ENCODE measurements at regions not wholly inside any gene's neighbourhood (a gene's known extent, or its start where the extent isn't known, plus 50 kb on each side); places are given as distances from the start of the nearest gene placed in this dataset.

DNA sequence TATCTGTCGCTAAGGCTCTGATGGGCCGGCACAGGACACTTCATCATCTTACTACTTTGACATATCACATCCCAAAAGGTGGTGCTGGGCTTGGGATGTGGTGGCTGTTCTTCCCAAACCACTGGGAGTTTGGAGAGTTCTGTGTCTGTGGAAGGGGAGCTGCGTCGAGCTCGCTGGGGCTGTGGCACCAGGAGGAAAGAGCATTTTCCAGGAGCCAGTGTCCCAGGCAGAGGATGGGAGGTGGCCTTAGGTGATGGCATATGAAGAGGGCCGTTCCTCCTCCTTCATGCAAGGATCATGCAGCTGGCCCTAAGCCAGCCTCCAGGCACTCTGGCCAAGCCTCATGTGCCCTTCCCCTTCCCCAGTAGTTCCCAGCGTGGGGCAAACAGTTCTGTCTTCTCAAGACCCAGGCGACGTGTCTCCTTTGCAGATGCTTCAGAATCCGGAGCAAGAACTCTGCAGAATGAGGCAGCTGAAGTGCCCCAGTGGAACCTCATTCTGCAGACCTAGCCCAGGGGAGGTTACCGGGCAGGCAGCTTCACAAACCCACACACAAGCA is 89.4 kb upstream of the TNRC6C start:
- DNase-seq, result no peak

DNA sequence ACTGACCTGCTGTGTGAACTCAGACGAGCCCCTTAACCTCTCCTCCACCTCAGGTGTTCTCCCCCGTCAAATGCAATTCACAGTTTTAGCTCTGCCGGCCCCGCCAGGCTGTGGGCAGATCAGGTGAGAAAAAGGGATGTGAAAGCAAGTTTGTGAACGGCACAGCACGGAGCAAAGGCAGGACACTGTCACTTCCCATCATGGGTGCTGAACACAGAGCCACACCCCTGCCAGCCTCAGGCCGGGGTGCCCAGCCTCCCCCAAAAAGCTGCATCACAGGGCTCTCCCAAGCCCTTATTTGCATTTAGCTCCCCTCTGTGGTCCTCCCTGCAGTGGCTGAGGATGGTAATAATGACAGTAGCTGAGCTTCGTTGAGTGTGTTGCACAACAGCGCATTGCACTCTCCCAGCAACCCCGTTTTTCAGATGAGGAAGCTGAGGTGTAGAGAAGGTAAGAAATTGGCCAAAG is 88.8 kb upstream of the TNRC6C start:
- no peak for DNase-seq

DNA sequence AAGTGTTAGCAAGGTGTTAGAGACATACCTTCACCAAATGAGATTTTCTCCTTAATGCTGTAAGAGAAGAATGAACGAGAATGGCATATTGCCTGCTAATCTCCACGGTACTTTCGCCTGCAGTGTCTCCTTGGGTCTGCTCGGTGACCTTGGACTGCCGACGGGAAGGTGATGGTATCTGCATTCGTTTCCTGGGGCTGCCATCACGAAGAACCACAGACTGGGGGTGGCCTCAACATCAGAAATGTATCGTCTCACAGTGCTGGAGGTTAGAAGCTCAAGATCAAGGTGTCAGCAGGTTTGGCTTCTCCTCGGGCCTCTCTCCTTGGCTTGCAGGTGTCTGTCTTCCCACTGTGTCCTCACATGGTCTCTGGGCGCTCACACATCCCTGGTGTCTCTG is 86.3 kb upstream of the TNRC6C start:
- no peak for DNase-seq

DNA sequence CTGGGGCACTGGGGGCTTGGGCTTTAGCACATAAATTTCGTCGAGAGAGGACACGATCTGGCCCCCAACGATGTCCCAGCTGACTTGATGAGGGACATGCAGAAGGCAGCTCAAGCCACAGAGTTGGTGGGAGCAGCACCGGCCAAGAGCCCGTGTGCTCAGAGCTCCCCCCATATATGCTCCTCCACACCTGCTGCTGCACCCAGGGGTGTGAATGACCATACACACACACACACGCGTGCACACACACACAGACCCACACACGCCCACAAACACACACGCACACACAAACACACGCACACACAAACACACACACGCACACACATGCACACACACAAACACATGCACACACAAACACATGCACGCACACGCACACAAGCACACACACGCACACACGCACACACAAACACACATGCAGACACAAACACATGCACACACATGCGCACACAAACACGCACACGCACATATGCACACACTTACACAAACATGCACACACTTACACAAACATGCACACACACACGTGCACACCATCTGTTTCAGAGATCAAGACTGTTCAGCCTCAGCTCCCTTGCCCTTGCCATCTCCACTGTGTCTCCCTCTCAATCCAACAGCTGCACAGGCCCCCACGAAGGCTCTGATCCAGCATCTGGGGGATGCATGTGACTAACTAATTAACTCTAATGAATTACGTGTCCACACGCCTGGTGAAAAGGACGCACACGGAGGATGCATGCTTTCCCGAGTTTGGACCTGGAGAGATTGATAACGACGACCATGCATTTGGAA is 85.6 kb upstream of the TNRC6C start:
- no peak for DNase-seq

DNA sequence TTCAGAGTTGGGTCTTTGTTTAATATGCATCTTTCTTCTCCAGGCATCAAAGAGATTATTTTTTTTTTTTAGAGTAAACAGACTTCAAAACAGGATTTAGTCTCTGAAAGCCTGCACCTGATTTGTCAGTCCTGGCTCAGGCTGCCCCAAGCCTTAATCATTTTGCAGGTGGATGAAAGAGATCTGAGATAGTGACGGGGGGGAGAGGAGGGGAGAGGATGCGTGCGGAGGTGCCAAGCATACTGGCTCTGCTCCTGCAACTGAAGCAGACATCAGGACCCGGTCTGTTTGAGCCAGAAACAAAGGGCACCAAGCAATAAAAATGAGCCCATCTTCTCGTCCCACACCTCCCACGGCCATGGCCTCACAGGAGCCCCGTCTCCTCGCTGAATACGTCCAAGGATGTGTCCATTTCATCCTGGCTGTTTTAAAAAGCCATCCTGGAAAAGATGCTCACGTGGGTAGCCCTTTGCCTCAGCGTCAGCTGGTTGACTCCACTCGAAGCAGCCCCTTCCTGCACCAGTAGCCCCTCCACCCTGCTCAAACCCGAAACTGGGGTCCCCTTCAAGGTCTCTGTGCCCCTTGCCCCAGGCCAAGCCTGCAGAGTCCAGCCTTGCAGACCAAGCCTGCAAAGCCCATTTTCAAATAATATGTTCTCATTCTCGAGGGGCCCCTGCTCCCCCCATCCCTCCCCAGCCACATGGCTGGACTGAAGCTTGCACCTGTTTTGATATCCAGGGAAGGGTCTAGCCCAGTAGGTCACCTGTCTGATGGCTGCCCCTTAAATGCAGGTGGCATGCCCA is 84.8 kb upstream of the TNRC6C start:
- DNase-seq, result no peak

DNA sequence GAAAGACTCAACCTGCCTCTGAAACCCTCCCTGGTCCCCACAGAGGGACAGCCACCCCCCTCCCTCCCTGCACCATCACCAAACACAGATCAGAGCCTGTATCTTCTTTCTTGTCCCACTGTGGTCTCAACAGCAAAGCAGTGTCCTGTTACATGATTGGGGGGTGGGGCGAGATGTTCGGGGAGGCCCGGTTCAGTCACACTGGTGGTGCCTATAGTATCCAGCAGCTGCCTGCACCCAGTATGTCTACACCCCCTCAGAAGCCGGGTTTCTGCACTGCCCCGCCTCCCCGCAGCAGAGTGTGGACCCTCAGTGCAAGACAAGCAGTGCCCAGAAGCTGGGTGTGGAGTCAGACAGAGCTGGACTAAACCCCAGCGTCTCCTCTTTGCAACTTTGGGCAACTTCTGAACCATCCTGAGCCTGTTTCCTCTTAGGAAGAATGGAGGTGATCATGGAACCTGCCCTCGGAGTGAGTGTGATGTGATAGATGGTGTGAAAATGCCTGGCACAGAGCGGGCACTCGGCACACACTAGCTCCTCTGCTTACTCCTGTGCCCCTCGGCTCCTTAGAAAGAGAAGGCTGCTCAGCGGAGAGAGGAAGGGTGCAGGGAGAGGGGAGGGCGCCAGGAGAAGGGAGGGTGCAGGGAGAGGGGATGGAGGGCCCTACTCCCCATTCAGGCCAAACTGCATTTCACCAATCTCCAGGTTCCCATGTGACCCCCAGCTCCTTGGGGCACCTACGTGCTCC is 84.0 kb upstream of the TNRC6C start:
- no peak for DNase-seq

DNA sequence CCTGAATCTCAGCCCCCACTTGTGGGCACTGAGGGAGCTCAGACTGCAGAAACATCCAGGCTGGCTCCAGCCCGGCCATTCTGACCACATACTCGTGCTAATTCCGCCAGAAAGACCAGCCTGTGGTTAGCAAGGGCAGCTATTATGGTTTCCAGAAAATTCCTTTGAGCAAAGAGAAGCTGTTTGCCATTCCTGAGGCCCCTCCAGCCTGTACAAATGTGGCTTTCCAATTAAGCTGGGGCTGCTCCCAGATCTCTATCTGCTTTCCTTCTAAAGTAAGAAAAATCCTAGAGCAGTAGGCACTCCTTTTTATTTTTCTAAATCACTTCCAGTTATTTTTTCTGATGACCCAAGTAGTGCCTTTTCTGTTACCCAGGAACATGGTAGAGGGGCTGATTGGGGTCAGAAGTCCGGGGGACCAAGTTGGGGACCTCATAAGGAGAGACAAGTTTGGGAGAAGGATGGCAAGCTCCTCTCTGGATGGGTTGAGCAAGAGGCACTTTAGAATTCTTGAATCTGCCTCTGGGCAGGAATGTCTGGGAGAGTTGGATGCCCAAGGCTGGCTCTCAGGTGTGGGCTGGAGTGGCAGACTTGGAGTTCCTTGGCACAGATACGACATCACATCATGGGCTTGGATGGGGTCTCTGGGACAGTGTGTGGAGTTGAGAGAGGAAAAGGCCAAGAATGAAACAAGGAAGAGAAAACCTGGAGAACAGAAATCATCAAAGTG is 83.3 kb upstream of the TNRC6C start:
- DNase-seq, result no peak

DNA sequence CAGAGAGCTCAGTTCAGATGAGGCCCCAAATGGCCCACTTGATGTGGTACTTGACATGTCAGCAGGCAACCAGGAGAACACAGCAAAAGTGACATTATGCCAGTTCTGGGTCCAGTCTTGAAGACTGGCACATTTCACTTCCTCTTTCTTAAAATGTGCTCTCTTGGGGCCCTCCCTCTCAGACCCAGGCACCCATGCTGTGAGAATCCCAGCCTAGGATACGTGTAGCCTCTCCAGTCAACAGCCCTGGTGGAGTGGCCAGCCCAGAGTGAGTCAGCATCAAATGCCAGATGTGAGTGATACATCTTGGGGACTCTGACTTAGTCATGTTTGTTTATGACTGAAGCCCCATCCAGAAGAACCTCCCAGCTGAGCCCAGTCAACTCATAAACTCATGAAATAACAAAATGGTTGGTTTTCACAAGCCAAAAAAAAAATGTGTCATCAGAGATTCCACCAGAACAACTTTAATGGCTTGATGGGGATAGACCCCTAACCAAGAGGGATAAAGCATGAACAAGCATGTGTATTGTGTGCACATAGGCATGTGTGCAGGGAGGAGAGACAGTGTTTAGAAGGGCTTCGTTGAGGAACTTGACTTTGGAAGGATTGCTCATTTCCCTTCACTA is 82.5 kb upstream of the TNRC6C start:
- peak; percentile 17 for DNase-seq

DNA sequence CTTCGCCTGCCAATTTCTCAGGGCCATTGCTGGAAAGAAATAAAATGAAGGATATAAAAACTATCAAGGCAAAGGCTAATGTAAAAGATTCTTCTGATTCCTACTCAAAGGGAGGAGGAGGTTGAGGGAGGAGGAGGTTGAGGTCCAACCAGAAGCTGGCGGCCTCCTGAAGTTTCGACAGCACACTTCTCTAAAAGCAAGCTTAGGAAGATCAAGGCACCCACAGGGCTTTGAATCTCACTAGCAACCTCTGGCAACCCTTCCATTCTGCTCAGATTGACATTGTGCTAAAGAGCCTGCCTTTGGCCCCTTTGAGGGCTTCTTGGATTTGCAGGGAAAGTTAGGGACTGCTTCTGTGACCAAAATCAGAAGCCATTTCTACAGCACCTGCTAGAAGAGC is 81.5 kb upstream of the TNRC6C start:
- DNase-seq, result no peak

DNA sequence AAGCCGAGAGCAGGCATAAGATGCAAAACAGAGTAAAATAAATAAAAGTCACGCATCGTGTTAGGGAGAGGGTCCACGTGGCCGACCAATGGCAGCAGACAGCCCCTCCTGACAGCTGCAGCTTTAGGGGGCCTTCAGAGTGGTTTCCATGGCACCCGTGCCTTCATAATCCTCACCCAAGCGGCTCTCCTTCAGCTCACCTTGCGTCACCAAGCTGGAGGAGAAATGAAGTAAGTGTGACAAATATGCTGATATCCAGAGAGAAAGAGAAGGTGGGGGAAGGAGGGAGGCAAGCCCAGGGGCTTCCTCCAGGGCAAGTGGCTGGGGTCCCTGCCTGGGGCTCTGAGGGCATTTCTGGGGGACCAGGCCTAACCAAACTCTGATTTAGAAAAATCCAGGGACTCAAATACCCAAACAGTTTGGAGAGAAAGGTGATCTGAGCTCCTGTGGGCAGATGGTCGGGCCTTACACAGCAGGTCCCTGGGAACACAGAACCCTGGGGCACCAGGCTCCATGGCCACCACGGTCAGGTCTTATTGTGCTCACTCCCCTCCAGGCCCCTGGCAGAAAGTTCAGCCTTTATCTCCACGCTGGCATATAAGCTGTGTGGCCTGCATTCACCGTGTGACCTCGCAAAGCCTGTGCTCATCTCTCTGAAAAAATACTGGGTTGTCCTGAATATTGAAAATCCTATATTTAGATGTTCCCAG is 80.7 kb upstream of the TNRC6C start:
- no peak for DNase-seq

DNA sequence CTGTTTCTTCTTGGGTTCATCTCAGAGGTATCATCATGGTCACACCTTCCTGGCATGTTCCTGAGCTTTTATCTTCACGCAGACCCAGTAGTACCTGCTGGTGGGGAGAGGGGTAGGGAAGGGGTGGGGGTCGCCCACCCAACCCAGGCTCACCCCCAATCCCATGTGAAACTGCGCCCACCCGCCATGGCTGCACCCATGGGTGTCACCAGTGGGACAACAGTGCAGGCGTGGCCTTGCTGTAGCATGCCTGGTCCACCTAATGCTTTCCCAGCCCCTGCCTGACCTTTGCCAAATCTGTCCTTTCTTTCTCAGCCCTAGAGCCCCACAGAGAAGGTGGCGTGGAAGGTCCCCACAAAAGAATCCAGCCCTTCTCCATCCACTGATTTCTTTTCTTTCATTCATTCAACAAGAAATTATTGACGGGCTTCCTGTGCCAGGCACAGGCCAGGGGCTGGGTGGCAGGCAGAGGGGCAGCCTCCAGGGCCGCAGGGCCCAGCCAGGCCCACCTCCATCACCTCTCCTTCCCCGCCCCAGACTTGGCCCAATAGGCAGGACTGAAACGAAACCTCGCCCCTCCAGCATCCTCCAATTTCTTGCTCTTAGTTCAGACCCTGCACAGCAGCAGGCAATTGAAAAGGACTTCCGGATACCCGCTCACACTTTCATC is 79.1 kb upstream of the TNRC6C start:
- no peak for DNase-seq

DNA sequence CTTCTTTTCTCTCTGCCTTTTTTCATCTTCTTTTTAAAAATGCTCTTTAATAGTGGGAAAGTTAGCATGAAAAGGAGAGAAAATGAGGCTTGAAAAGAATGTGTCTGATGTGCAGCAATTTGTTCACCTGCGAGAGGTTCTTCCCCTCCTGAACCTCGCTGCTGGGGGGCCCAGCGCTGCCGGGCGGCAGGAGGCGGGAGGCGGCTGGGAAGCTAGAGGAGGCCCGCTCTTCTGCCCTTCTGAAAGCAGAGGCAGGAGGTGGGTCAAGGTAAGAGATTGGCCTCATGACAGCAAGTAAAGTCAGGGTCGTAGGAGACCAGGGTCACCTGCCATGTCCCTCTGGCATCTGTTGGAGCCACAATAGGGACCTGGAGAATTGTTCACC is 78.6 kb upstream of the TNRC6C start:
- no peak for DNase-seq

DNA sequence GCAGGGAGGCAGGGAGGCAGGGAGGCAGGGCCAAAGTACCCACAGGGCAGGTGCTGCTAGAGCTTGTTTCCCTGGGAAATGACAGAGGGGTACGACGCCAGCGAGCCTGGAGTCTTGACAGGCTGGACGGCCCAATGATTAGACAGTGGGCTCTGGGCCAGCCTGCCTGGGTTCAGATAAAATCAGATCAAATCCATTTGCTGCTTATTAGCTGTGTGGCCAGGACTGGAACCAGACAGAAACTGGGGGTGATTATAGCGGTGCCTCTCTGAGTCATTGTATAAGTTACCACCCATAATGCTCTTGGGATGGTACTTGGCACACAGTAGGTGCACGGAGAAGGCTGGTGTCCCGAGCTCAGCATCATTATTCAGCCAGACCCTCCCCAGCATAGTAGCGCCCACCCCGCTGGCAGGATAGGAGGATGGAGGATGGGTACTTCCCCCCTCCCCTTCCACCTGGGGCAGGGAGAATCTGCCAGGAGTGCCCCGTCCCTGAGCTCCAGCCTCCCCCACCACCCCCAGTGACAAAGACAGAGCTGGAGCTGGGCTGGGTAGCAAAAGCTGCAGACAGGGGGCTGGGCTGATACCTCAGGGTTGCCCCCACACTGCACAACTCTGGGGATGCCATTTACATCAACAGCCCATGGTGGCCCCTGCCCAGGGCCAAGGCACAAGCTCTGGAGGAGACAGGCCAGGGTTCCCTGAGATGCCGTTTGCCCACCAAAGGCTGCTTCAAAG is 77.6 kb upstream of the TNRC6C start:
- no peak for DNase-seq

DNA sequence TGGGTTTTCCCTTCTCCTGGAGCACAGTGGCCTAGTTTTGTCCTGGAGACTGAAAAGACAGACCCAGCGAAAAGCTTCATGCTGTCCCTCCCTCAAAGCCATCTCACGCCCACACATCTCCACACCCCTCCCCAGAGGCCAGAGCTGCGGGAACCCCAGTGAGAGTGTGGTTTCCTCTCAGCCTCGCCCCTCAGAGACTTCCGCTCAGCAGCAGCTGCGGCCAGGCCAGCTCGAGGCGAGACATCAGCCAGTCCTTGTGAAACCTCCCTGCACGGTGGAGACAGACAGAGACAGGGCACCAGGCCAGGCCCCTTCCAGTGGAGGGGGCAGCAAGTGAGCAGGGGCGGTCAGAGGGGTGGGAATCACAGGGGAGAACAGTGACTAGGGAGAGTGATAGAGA is 77.0 kb upstream of the TNRC6C start:
- peak; percentile 90 for DNase-seq

DNA sequence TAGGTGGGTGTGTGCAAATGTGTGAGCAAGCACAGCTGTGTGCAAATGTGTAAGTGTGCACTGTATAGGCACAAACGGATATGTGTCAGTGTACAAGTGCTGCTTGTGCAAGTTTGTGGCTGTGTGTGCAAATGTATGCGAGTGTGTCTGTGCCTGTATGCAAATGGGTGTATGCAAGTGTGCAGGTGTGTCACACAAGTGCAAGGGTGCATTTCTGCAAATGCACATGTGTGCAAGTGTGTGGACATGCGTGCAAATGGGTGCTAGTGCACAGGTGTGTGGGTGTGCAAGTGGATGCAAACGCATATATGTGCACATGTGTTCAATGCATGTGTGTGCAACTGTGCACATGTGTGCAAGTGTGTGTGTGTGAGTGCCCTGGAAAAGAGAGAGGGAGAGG is 76.5 kb upstream of the TNRC6C start:
- no peak for DNase-seq

DNA sequence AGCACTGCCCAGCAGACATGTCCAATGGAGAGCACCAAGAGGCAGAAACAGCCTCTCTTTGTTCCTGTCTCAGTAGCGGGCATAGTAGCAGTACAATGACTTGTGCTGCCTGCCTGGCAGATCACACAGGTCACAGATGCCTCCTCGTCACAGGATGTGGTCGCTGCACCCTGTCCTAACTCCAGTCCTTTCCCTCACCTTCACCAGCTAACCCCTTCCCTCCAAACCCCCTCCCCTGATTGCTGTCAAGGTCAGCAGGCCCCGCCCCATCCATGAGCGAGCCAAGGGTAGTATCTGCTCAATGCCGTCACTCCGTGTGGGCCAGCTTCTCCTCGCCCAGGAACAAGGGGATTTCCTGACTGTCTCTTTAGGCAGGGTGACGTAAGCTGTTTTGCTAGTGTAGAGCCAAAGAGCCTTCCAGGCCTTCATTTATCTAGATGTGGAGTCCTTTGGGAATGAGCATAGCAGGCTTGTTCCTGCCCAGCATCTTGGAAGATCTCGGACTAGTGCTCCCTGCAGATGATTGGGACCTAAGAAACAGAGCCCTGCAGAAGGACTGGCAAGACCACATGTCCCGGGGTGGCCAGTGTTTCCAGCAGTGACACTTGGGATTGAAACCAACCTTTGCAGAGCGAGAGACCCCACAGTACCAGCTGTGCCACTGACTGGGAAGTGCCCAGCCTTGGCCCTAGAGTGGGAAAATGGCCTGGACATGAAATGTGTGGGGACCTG is 75.9 kb upstream of the TNRC6C start:
- peak; percentile 86 for DNase-seq

DNA sequence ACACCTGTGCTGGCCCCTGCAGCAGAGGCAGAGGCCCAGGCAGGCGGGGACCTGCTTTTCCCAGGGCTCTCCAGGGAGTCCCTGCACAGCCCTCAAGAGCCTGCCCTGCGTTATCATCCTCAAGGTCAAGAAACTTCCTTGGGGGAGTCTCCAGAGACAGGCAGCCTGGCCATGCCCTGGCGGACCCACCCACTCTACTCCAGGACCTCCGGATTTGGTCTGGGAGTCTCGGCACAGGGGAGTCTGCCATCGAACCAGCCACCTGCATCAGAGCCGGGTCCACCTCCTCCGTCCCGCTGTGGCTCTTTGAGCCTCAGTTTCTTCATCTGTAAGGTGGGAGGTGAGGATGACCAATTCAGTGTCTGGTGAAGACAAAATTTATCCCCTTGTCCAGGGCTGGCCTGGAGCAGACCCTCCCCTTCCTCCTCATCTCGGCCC is 75.3 kb upstream of the TNRC6C start:
- no peak for DNase-seq

DNA sequence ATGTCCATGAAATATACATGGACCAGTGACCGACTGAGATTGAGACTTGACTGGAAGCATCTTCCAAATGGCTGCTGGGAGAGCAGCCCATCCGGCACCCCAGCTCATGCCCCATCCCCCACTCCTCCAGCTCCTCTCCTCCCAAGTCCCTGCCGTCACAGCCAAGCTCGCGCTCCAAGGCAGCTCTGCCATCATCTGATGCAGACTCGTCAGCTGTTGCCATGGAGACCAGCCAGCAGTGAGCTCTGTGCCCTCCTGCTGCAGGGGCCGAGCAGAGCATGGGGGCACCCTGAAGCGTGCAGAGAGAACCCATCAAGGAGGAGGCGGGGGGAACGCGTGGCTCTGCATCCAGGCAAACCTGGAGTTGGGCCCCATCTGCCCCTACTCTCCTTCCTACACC is 74.5 kb upstream of the TNRC6C start:
- DNase-seq, result no peak

DNA sequence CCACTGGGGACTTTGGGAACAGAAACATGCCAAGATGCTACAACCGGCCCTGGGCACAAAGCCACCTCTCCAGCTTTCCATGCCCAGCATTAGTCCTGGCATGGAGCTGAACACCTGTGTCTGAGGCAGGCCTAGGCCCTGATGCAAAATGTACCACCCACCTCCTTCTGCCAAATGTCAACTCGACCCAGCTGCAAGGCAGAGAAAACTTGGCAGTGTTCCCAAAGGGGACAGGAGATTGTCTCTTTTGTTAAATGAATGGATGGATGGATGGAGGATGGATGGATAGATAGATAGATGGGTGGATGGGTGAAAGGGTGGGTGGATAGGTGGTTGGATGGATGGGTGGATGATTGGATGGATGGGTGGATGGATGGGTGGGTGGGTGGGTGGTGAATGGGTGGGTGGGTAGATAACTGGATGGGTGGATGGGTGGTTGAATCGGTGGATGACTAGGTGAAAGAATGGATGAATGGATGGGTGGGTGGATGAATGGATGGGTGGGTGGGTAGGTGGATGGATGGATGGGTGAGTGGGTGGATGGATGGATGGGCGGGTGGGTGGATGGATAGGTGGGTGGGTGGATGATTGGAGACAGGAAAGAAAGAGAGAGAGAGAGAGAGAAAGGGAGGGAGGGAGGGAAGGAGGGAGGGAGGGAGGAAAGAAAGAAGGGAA is 73.4 kb upstream of the TNRC6C start:
- no peak for DNase-seq

Data from activated CD4-positive, alpha-beta T cell treated with anti-CD3 and anti-CD28 coated beads, Interleukin-2, Interleukin-6, amounts not matched to agents 100 ng/mL and 50 ng/mL, durations not matched to agents 16 hours and 8 hours (primary cell).